Right renal cortex interstitium (tissue), 3 donors: ENCODE measurements at regions not wholly inside any gene's neighbourhood (a gene's known extent, or its start where the extent isn't known, plus 50 kb on each side); places are given as distances from the start of the nearest gene placed in this dataset.
A peak's percentile ranks its signal among the peaks of the same experiment; 100 is the strongest.
"Not testable (repeated sequence)": the region's sequence is repeated elsewhere in the genome, so short reads cannot be mapped to it uniquely, and the experiment has no call there.

Experiments used
- DNase-seq, 3 donors: peaks; one replicate each; pipeline ENCODE4 v3.0.0-alpha.2; 2013; ENCODE audit warnings: low read depth in 3 of 3, low spot score in 2 of 3

DNA sequence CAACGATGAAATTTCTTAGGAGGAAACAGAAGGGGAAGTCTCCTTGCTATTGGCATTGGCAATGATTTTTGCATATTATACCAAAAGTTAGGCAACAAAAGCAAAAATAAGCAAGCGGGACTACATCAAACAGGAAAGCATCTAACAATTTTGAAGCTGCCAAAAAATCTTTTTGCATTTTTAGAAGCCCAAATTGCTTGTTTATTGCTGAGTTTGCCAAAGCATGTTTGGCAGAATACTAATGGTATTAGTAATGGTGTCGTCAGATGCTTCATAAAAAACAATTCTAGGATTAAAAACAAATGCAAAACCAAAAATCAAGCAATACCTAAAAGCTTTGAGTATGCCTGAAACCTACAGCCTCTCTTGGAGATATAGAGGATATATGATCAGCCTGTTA, 80.0 kb downstream of the GALR1 start:
- no peak for DNase-seq

- no peak for DNase-seq
These were observed 85.2 kb downstream of the GALR1 start for GRCh38 chr18:77334876-77335275.

- no peak for DNase-seq
These were observed 88.0 kb downstream of the GALR1 start for GRCh38 chr18:77337604-77338003.

- no peak for DNase-seq
These were observed 89.4 kb downstream of the GALR1 start for GRCh38 chr18:77339093-77339492.

- no peak for DNase-seq
These were observed 90.0 kb downstream of the GALR1 start for GRCh38 chr18:77339623-77340022.

- no peak for DNase-seq
These were observed 91.2 kb downstream of the GALR1 start for GRCh38 chr18:77340815-77341214.

- no peak for DNase-seq
These were observed 92.1 kb downstream of the GALR1 start for GRCh38 chr18:77341527-77342325.

GRCh38 chr18:77342736-77343135, 93.1 kb downstream of the GALR1 start:
- no peak for DNase-seq

- DNase-seq: no peak
These were observed 94.3 kb downstream of the GALR1 start for GRCh38 chr18:77343846-77344510.

GRCh38 chr18:77344786-77345500, 95.3 kb downstream of the GALR1 start:
- no peak for DNase-seq

- DNase-seq: no peak
These were observed 96.7 kb downstream of the GALR1 start for GRCh38 chr18:77346208-77346810.

GRCh38 chr18:77353349-77353748, 103.7 kb downstream of the GALR1 start:
- DNase-seq: not testable (repeated sequence)

DNA sequence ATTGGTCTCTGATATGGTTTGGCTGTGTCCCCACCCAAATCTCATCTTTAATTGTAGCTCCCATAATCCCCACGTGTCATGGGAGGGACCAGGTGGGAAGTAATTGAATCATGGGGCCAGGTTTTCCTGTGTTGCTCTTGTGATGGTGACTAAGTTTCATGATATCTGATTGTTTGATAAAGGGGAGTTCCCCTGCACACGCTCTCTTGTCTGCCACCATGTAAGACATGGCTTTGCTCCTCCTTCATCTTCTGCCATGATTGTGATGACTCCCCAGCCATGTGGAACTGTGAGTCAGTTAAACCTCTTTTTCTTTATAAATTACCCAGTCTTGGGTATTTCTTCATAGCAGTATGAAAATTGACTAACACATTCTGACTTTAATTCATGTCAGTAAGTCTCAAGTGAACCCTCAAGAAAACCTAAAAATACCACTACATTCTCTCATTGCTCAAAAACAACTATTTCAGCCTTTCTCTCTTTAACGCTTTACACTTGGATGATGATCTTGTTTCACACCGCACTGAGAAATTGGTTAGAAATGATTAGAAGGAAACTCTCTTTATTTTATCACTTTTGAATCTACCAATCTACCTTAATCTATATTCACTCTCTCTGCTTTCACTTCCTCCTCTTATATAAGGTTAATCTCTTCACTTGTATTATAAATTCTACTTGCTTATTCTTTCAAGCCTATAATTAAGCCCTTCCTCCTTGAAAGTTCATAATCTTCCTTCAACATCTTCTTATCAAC, 110.1 kb downstream of the GALR1 start:
- no peak for DNase-seq

GRCh38 chr18:77360315-77361190, 110.9 kb downstream of the GALR1 start:
- DNase-seq: peak in 1 of 3 donors; percentile 18

DNA sequence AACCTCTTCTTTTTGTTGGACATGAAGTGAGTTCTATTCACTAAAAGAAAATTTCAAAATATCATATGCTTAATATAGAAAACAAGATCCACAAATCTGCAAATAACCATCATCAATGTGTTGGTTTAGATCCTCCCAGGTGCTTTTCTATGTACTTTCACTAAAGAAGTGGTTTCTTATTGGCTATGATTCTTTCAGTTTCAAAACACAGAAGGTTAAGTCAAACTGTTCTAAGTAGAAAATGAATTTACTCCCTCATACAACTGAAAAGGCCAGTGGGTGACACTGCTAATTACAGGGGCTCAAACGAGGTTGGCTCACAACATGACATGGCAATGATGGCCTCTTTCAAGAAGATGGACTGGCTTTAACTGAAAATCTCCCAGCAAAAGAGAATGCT, 111.7 kb downstream of the GALR1 start:
- no peak for DNase-seq

- no peak for DNase-seq
These were observed 116.0 kb downstream of the GALR1 start for GRCh38 chr18:77365667-77366066.

DNA sequence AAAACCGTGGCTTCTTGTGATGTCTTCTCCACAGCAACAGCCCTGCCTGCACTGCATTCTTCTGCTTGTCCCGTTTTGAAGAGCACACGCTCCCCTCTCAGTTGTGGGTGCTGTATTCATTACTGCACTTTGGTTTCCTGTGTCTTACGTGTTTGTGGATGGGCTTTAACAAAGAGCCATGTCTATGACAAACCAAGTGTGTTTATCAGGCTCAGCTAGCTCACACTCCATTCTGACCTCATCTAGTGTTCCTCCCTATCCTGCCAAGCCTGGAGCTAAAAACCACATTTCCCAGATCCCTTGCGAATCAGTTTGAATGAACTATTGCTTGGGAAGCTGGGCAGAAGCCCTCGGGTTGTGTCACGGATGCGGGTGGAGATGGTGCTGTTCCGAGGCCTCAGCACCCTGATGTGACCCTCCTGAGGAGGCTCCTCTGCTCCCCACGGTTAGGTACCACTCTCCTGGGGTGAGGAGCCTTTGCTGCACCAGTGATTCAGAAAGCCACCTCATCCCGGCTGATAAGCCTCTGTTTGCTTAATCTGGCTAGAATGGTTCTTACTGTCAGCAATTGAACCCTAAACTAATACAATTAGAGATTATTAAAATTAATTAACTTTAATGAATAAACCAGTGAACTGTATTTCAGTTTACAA, 116.5 kb downstream of the GALR1 start:
- no peak for DNase-seq

GRCh38 chr18:77366720-77367641, 117.3 kb downstream of the GALR1 start:
- peak in 1 of 3 donors; percentile 47 for DNase-seq
